ENCODE measurements at regions not wholly inside any gene's neighbourhood (a gene's known extent, or its start where the extent isn't known, plus 50 kb on each side); places are given as distances from the start of the nearest gene placed in this dataset.
A peak's percentile ranks its signal among the peaks of the same experiment; 100 is the strongest.

DNA sequence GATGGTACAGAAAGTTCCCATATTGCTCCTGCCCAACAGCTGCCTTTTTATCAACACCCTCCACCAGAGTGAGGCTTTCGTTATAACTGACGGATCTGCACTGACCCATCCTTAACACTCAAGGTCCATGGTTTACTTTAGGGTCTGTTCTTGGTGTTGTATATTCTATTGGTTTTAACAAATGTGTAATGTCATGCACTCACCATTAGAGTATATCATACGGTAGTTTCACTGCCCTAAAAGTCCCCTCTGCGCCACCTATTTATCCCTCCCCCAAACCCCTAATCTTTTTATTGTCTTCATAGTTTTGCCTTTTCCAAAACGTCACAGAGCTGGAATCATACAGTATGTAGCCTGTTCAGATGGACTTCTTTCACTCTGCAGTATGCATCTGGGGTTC, 102.8 kb upstream of the TNS3 start:
- CTCF ChIA-PET, result interaction anchor here (1.1 kb wide), 1 partner anchor 38 kb away, joined by 3 read pairs; no protein-coding TSS in a partner anchor
- Histone ChIP-seq H2AFZ (ENCODE audit: low read depth) (no peak overlapping the region), H3K4me2 (no peak overlapping the region), H3F3A (replicated peaks; ENCODE audit: insufficient read depth) (no peaks in the 10 kb centered on the region), H3K27ac (ENCODE audit: low read depth in 2 of 2, low read length in 1 of 2) (no peak overlapping the region), H4K20me1 (ENCODE audit: insufficient read depth) (no peaks in the 10 kb centered on the region), H3K4me1 (ENCODE audit: control insufficient read depth in 1 of 2, insufficient read depth in 2 of 2, low read depth in 1 of 2, low read length in 1 of 2) (no peaks in the 10 kb centered on the region), H3K36me3 (replicated peaks in 1 of 2; ENCODE audit: control insufficient read depth in 1 of 2, insufficient read depth in 2 of 2, low read length in 1 of 2) (no peaks in the 10 kb centered on the region), H3K4me3 (ENCODE audit: low read depth in 2 of 2, low read length in 1 of 2) (no peak overlapping the region), H3K27me3 (ENCODE audit: insufficient read depth) (no peaks in the 10 kb centered on the region), H3K9me3 (no peaks in the 10 kb centered on the region), H3K9me2 (no peaks in the 10 kb centered on the region), H3K79me2 (ENCODE audit: insufficient read depth) (no peaks in the 10 kb centered on the region), H3K9ac (no peak overlapping the region)
- 89% methylated on average over 5 of the region's 5 CpGs for WGBS (ENCODE audit: low lambda C conversion rate)
- POLR2A ChIA-PET, result no interaction called here
- no peak for DNase-seq
- TF ChIP-seq RFX5 (IDR thresholded peaks at IDR 0.05; ENCODE audit: low read length), result no peak
- TF ChIP-seq RCOR1 (IDR thresholded peaks at IDR 0.05; ENCODE audit: low read length), result no peak
- TF ChIP-seq SMC3 (IDR thresholded peaks at IDR 0.05; ENCODE audit: low read depth, low read length), result no peak
- TF ChIP-seq EP300 (IDR thresholded peaks at IDR 0.05; ENCODE audit: borderline replicate concordance in 1 of 2, low read depth in 1 of 2, low read length in 1 of 2), result no peak
- no peak for TF ChIP-seq SIN3A (IDR thresholded peaks at IDR 0.05; ENCODE audit: borderline replicate concordance, low read depth, low read length)
- TF ChIP-seq, protein P1, sequence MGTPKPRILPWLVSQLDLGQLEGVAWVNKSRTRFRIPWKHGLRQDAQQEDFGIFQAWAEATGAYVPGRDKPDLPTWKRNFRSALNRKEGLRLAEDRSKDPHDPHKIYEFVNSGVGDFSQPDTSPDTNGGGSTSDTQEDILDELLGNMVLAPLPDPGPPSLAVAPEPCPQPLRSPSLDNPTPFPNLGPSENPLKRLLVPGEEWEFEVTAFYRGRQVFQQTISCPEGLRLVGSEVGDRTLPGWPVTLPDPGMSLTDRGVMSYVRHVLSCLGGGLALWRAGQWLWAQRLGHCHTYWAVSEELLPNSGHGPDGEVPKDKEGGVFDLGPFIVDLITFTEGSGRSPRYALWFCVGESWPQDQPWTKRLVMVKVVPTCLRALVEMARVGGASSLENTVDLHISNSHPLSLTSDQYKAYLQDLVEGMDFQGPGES (IDR thresholded peaks at IDR 0.05; ENCODE audit: low read depth, low read length), result no peak
- TF ChIP-seq CHD2 (IDR thresholded peaks at IDR 0.05; ENCODE audit: low read length, partially characterized antibody), result no peak
- TF ChIP-seq GABPA (IDR thresholded peaks at IDR 0.05; ENCODE audit: low read depth), result no peak
- TF ChIP-seq TEAD4 (IDR thresholded peaks at IDR 0.05; ENCODE audit: borderline replicate concordance, insufficient read depth), result no peak

DNA sequence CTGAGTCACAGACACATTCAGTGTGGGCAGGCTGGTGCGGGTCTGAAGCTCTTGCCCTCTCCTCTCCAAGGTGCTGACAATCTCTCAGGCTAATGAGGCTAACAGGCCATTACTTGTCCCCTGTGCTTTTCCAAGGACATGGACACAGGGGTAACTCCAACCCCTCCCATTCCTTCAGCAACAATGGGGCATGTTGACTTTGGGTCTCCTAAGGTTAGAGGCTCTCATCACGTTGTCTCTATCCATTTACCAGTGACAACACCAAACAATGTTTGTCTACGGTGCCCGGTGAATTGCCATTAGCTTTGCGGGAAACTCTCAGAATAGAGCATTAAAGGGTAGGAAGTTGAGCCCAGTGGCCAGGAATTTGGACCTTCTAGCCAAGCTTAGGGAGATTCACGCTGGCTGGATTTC, 101.6 kb upstream of the TNS3 start:
- H3K36me3 ChIP-seq (replicated peaks in 1 of 2; ENCODE audit: control insufficient read depth in 1 of 2, insufficient read depth in 2 of 2, low read length in 1 of 2), result no peaks in the 10 kb centered on the region
- H3K9me3 ChIP-seq, result no peaks in the 10 kb centered on the region
- ChIA-PET CTCF (no interaction called here), POLR2A (no interaction called here)
- no peaks in the 10 kb centered on the region for H3K27me3 ChIP-seq (ENCODE audit: insufficient read depth)
- H3K27ac ChIP-seq (ENCODE audit: low read depth in 2 of 2, low read length in 1 of 2), result no peak overlapping the region
- TF ChIP-seq, protein P2, sequence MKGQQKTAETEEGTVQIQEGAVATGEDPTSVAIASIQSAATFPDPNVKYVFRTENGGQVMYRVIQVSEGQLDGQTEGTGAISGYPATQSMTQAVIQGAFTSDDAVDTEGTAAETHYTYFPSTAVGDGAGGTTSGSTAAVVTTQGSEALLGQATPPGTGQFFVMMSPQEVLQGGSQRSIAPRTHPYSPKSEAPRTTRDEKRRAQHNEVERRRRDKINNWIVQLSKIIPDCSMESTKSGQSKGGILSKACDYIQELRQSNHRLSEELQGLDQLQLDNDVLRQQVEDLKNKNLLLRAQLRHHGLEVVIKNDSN (IDR thresholded peaks at IDR 0.05; ENCODE audit: borderline replicate concordance, low read depth), result no peak
- TF ChIP-seq, protein P3, sequence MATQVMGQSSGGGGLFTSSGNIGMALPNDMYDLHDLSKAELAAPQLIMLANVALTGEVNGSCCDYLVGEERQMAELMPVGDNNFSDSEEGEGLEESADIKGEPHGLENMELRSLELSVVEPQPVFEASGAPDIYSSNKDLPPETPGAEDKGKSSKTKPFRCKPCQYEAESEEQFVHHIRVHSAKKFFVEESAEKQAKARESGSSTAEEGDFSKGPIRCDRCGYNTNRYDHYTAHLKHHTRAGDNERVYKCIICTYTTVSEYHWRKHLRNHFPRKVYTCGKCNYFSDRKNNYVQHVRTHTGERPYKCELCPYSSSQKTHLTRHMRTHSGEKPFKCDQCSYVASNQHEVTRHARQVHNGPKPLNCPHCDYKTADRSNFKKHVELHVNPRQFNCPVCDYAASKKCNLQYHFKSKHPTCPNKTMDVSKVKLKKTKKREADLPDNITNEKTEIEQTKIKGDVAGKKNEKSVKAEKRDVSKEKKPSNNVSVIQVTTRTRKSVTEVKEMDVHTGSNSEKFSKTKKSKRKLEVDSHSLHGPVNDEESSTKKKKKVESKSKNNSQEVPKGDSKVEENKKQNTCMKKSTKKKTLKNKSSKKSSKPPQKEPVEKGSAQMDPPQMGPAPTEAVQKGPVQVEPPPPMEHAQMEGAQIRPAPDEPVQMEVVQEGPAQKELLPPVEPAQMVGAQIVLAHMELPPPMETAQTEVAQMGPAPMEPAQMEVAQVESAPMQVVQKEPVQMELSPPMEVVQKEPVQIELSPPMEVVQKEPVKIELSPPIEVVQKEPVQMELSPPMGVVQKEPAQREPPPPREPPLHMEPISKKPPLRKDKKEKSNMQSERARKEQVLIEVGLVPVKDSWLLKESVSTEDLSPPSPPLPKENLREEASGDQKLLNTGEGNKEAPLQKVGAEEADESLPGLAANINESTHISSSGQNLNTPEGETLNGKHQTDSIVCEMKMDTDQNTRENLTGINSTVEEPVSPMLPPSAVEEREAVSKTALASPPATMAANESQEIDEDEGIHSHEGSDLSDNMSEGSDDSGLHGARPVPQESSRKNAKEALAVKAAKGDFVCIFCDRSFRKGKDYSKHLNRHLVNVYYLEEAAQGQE (IDR thresholded peaks at IDR 0.05; ENCODE audit: low read depth, low read length), result peak; percentile 77
- TF ChIP-seq, protein P4, sequence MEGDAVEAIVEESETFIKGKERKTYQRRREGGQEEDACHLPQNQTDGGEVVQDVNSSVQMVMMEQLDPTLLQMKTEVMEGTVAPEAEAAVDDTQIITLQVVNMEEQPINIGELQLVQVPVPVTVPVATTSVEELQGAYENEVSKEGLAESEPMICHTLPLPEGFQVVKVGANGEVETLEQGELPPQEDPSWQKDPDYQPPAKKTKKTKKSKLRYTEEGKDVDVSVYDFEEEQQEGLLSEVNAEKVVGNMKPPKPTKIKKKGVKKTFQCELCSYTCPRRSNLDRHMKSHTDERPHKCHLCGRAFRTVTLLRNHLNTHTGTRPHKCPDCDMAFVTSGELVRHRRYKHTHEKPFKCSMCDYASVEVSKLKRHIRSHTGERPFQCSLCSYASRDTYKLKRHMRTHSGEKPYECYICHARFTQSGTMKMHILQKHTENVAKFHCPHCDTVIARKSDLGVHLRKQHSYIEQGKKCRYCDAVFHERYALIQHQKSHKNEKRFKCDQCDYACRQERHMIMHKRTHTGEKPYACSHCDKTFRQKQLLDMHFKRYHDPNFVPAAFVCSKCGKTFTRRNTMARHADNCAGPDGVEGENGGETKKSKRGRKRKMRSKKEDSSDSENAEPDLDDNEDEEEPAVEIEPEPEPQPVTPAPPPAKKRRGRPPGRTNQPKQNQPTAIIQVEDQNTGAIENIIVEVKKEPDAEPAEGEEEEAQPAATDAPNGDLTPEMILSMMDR (IDR thresholded peaks at IDR 0.05), result no peak
- TF ChIP-seq RXRA (IDR thresholded peaks at IDR 0.05; ENCODE audit: borderline replicate concordance, low read depth) (no peak), NRF1 (IDR thresholded peaks at IDR 0.05; ENCODE audit: low read depth, low read length) (no peak), GATA2 (CRISPR knock-in tag; IDR thresholded peaks at IDR 0.05) (no peak)
- DNase-seq, result no peak
- no peaks in the 10 kb centered on the region for H3K79me2 ChIP-seq (ENCODE audit: insufficient read depth)
- H3K4me2 ChIP-seq, result no peak overlapping the region
- H3F3A ChIP-seq (replicated peaks; ENCODE audit: insufficient read depth), result no peaks in the 10 kb centered on the region
- no peak overlapping the region for H3K4me3 ChIP-seq (ENCODE audit: low read depth in 2 of 2, low read length in 1 of 2)
- 94% methylated on average over 6 of the region's 6 CpGs for WGBS (ENCODE audit: low lambda C conversion rate)
- no peaks in the 10 kb centered on the region for H4K20me1 ChIP-seq (ENCODE audit: insufficient read depth)
- H3K9me2 ChIP-seq, result no peaks in the 10 kb centered on the region
- no peak overlapping the region for H2AFZ ChIP-seq (ENCODE audit: low read depth)
- H3K9ac ChIP-seq, result no peak overlapping the region
- H3K4me1 ChIP-seq (ENCODE audit: control insufficient read depth in 1 of 2, insufficient read depth in 2 of 2, low read depth in 1 of 2, low read length in 1 of 2), result no peaks in the 10 kb centered on the region

Data from SK-N-SH (cell line).